HEK293T (cell line): ENCODE measurements at regions not wholly inside any gene's neighbourhood (a gene's known extent, or its start where the extent isn't known, plus 50 kb on each side); places are given as distances from the start of the nearest gene placed in this dataset.

Experiments used
- HDGF ChIP-seq: fragments of 450-650 bp; IDR thresholded peaks from 2 replicates; pipeline ENCODE4 v1.6.1; 2017; ENCODE audit warnings: antibody characterized with exemption, borderline replicate concordance
- L3MBTL2 ChIP-seq: fragments of 450-650 bp; conservative IDR thresholded peaks from 2 replicates; pipeline ENCODE4 v1.6.1; 2016; ENCODE audit warnings: mild to moderate bottlenecking
- SUZ12 ChIP-seq: fragments of 450-650 bp; IDR thresholded peaks from 2 replicates; pipeline ENCODE4 v1.6.1; 2016; ENCODE audit warnings: mild to moderate bottlenecking

GRCh38 chr3:107204121-107204520 is 173.1 kb upstream of the CCDC54 start:
- TF ChIP-seq HDGF (no peak), L3MBTL2 (no peak), SUZ12 (no peak)
